UCSD-AML1 (cell line): ENCODE measurements at regions not wholly inside any gene's neighbourhood (a gene's known extent, or its start where the extent isn't known, plus 50 kb on each side); places are given as distances from the start of the nearest gene placed in this dataset.

Experiments used
- DNase-seq: peaks from one replicate; lab custom pipeline; 2025; ENCODE audit not compliant: unreplicated experiment; lab: John Stamatoyannopoulos, UW

GRCh38 chr1:238239343-238239742 lies 348.6 kb upstream of the ZP4 start:
- no peak for DNase-seq

DNA sequence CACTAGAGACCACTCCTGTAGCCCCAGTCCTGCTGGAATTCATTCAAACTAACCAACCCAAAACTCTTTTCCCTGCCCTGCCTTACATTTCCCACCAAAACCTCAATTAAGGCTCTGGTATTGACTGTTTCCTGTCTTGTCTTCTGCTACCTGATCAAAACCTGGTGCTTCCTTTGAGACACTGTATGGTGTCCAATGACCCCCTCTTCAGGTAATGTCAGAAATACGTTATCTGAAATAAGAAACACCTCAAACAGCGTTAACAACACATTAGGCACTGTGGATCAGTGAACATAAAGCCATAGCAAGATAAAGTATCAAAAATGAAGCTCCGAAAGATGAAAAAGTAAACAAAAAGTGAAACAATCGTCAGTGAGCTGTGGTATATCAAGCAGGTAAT lies 343.2 kb upstream of the ZP4 start:
- no peak for DNase-seq

DNA sequence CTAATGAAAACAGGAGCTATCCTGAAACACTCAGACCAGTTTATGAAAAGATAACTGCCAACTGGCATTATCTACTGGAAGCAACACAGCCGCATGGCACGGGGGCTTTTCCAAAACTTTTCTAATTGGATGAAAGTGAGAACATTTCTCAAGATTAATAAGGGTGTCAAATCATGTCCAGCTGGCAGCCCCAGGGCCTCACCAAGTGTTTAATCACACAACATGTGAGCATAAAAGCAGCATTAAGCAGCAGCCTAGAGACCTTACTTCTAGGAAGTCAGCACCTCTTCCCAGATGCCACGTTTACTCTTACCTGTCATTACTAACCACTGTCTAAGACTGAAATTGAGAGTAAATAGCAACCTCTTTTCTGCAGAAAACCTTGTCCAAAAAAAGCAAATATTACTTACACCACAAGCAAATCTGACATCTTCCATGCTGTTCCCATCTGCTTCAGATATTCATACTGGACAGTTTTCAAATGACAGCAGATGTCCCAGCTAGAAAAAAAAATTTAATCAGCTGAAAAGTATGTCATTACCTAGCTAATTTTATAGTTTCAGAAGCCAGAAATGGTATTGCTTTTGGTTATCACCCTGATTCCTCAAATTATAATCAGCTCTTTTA lies 341.5 kb upstream of the ZP4 start:
- DNase-seq, result no peak

DNA sequence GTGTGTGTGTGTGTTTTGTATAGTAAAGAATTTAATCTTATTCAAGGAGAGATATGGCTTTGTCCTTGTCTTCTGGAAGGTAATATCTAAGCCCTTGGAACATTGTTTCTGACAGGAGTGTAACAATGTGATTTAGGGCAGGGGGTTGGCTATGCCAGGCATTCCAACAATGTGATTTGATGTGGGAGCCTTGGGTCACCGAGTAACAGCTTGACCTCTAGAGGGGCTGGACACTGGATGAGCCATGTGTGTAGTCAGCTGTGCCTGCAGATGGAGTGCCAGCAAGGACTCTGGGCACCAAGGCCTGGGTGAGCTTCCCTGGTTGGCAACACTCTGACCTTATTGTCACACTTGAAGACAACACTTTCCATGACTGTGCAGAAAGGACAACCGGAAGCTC lies 336.1 kb upstream of the ZP4 start:
- DNase-seq, result no peak

GRCh38 chr1:238223076-238223640 lies 332.4 kb upstream of the ZP4 start:
- DNase-seq, result no peak

DNA sequence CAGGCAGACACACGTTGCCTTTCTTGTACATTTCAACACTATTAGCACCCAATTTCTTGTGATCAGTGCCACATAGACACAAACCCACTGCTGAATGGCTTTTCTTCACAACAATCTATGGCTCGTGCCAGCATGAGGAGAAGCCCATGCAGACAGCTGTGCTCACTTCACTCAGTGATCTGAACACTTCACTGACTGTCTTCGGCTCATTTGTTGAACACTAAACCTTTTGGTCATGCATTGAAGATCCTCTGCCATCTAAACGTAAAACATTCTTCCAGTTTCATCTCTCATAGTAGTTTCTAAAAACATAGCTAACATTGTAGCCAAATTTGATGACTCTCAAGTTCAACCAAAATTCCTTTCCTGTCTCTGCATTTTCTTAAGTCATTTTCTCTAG lies 331.0 kb upstream of the ZP4 start:
- no peak for DNase-seq

DNA sequence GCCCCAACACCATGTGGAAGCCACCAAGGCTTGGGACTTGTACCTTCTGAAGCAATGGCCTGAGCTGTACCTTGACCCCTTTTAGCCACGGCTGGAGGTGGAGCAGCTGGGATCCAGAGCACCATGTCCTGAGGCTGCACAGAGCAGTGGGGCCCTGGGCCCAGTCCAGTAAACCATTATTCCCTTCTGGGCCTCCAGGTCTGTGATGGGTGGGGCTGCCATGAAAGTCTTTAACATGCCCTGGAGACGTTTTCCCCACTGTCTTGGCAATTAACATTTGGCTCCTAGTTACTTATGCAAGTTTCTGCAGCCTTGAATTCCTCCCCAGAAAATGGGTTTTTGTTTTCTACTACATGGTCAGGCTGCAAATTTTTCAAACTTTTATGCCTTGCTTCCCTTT lies 323.7 kb upstream of the ZP4 start:
- no peak for DNase-seq

GRCh38 chr1:238205045-238205662 lies 314.4 kb upstream of the ZP4 start:
- DNase-seq, result no peak

- no peak for DNase-seq
Measured at GRCh38 chr1:238201992-238202391, 311.3 kb upstream of the ZP4 start.

GRCh38 chr1:238199325-238199724 lies 308.6 kb upstream of the ZP4 start:
- DNase-seq, result no peak

GRCh38 chr1:238196516-238196915 lies 305.8 kb upstream of the ZP4 start:
- DNase-seq, result no peak

DNA sequence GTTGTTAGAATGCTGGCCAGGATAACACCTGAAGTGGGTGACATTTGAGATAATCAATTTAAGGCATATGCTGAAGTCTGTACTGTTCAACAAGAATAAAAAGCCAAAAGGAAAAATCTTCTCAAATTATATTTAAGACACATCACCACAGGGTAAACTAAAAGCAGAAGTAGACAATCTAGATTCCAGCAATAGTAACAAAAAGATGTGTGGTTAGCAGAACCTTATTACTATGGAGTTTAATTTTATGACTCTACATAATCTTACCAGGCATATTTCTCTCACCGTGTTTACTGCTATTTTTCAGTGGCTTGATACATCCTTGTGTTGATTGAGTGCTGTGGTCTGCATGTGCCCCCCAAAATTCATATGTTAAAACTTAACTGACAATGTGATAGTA lies 300.4 kb upstream of the ZP4 start:
- DNase-seq, result no peak

- no peak for DNase-seq
Measured at GRCh38 chr1:238187575-238187949, 296.8 kb upstream of the ZP4 start.

GRCh38 chr1:238186887-238187574 lies 296.3 kb upstream of the ZP4 start:
- DNase-seq, result no peak

GRCh38 chr1:238177960-238178645 lies 287.4 kb upstream of the ZP4 start:
- DNase-seq, result no peak

- no peak for DNase-seq
Measured at GRCh38 chr1:238177351-238177750, 286.6 kb upstream of the ZP4 start.

DNA sequence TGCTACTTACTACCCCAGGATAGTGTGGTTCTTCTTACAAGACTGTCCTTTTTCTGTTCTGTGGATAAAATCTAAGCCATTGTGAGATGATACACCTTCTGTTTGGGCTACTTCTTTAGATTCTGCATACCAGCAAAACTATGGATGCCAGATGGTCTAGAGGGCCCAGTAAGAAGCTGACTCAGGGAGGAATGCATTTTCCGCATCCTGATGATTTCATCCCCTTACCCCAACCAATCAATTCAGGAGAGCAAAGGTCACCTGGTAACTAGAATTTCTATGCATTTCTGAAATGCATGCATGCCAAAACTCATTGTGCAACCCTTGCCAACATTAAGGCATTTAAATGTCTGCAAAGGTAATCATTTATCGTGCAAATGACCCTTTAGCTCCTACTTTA lies 285.7 kb upstream of the ZP4 start:
- DNase-seq, result no peak

DNA sequence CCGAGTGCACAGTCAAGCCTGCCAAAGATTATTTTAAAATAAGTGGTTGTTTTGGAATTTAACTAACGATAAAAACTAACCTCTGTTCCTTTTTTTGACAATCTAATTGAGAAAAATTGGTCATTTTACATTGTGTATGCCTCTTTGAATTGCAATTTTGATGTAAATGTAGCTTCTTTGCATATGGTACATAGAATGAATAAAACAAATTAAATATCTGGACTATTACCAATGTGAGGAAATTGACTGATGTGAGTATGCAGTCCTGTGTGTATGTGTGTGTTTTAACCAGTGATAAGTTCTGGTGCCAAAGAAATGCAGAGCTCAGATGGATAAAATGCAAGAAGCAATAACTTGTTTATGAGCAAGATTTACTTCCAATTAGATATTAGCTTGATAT lies 281.3 kb upstream of the ZP4 start:
- DNase-seq, result no peak

GRCh38 chr1:238161955-238162354 lies 271.2 kb upstream of the ZP4 start:
- DNase-seq, result no peak

GRCh38 chr1:238153939-238154338 lies 263.2 kb upstream of the ZP4 start:
- no peak for DNase-seq

GRCh38 chr1:238153253-238153652 lies 262.5 kb upstream of the ZP4 start:
- DNase-seq, result no peak

DNA sequence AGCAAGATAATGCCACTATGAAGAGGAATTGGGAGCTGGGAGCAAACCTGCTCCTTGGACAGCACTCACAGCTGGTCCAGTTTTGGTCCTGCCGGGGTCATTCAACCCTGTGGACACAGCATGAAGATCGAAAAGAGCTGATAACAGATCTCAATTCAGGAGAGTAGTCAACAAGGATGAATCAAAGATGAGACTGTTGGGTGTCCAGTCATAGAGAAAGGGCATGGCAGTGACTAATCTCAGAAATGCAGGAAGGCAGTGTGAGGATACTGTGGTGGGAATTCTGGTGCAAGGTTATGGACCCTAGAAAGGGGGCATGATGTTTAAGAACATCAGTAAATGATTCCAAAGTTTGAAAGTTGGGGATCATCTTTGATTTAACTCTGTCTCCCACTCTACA lies 261.4 kb upstream of the ZP4 start:
- DNase-seq, result no peak
